CD4-positive, alpha-beta T cell (primary cell): ENCODE measurements at regions not wholly inside any gene's neighbourhood (a gene's known extent, or its start where the extent isn't known, plus 50 kb on each side); places are given as distances from the start of the nearest gene placed in this dataset.

Experiments
- ATAC-seq: fragments of 200-7000 bp; cut with Tn5 transposase; one replicate; pipeline ENCODE4 v1.10.0; 2022; ENCODE audit warnings: mild to moderate bottlenecking; ENCODE audit not compliant: poor library complexity
- CTCF ChIA-PET: fragments of 350-600 bp; sonication (Branson Sonifier 250); formaldehyde crosslinking; loops from one replicate; lab custom pipeline; 2021; ENCODE audit warnings: antibody characterized with exemption, inconsistent platforms; lab: Charles Lee
- POLR2A ChIA-PET: fragments of 350-600 bp; sonication (Branson Sonifier 250); formaldehyde crosslinking; loops from one replicate; lab custom pipeline; 2021; ENCODE audit warnings: antibody characterized with exemption, inconsistent platforms; lab: Charles Lee
- DNase-seq, 14 experiments: peaks; one replicate each; pipeline ENCODE4 v3.0.0-alpha.2; 2013 to 2020; ENCODE audit warnings: mixed read lengths in 2 of 14
- H3K27ac ChIP-seq, 2 donors: one replicate each; pipeline versions ENCODE4 v1.5.1 to v1.7.0; 2013; ENCODE audit warnings: low read length in 2 of 2, low read depth in 1 of 2, mild to moderate bottlenecking in 1 of 2
- H3K27me3 ChIP-seq, 2 experiments: 1 replicate in 1 of 2; 2 replicates in 1 of 2; pipeline versions ENCODE4 v1.6.1 to v1.7.0; 2013; ENCODE audit warnings: low read length in 2 of 2, control low read depth in 1 of 2, mild to moderate bottlenecking in 1 of 2, moderate library complexity in 1 of 2; ENCODE audit not compliant: insufficient read depth in 2 of 2, control insufficient read depth in 1 of 2
- H3K36me3 ChIP-seq: one replicate; pipeline ENCODE4 v1.6.1; 2013; ENCODE audit warnings: low read length, control low read depth; ENCODE audit not compliant: insufficient read depth
- H3K4me1 ChIP-seq: one replicate; pipeline ENCODE4 v1.6.1; 2013; ENCODE audit warnings: low read length, control low read depth; ENCODE audit not compliant: insufficient read depth
- H3K4me3 ChIP-seq: one replicate; pipeline ENCODE4 v1.5.1; 2013; ENCODE audit warnings: mild to moderate bottlenecking, low read length, moderate library complexity
- H3K9me3 ChIP-seq, 2 experiments: 1 replicate in 1 of 2; 2 replicates in 1 of 2; pipeline versions ENCODE4 v1.6.1 to v1.7.0; 2013; ENCODE audit warnings: low read length in 2 of 2, mild to moderate bottlenecking in 2 of 2, control low read depth in 1 of 2, moderate library complexity in 1 of 2; ENCODE audit not compliant: control insufficient read depth in 1 of 2, insufficient read depth in 1 of 2
- H3K27ac Mint-ChIP-seq: one replicate; pipeline ENCODE4 v1.8.0; 2020; ENCODE audit warnings: mixed read lengths
- H3K27me3 Mint-ChIP-seq: one replicate; pipeline ENCODE4 v1.8.0; 2021; ENCODE audit warnings: mixed read lengths
- H3K36me3 Mint-ChIP-seq: one replicate; pipeline ENCODE4 v1.8.0; 2021; ENCODE audit warnings: low read depth, mixed read lengths
- H3K4me1 Mint-ChIP-seq: one replicate; pipeline ENCODE4 v1.8.0; 2021; ENCODE audit warnings: low read depth, mixed read lengths
- H3K4me3 Mint-ChIP-seq: one replicate; pipeline ENCODE4 v1.8.0; 2020; ENCODE audit warnings: mild to moderate bottlenecking, mixed read lengths
- H3K9me3 Mint-ChIP-seq: one replicate; pipeline ENCODE4 v1.8.0; 2020; ENCODE audit warnings: mixed read lengths
- intact Hi-C, 2 experiments: fragments of 100-400 bp; cut with DNase I in 1 of 2; cut with micrococcal nuclease in 1 of 2; formaldehyde crosslinking; loops; one replicate each; pipeline versions ENCODE4 v1.15.1 to v1.9.0; 2023 to 2025; cut with DNase I, micrococcal nuclease
- TF ChIP-seq, protein P1 (sequence below): fragments of 200-600 bp; IDR thresholded peaks from one replicate; pipeline ENCODE4 v1.8.0; 2022; ENCODE audit warnings: antibody characterized with exemption, mild to moderate bottlenecking

DNA sequence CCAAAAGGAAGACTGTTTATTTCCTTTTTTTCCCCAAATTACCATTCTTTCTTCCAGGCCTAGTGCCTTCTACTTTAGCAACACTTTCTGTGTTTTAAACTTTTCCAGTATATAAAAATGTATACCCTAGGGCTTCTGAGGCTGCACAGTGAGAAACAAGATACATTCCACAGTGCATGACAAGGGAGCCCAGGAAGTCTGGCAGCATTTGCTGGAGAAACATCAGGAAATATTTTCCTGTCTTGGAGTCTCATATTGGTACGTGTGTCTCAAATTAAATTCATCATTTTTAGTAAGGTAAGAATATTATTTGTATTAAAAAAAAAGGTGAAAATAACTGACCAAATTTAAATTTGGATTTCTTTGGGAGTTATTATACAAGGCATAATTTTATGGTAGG, 662.6 kb downstream of the RFPL4B start:
- Mint-ChIP-seq H3K27me3 (no peaks in the 10 kb centered on the region), H3K36me3 (no peaks in the 10 kb centered on the region), H3K4me1 (no peaks in the 10 kb centered on the region), H3K4me3 (no peak overlapping the region), H3K9me3 (no peaks in the 10 kb centered on the region), H3K27ac (no peak overlapping the region)
- Histone ChIP-seq H3K4me1 (no peaks in the 10 kb centered on the region), H3K4me3 (no peak overlapping the region), H3K27ac (no peak overlapping the region), H3K27me3 (no peaks in the 10 kb centered on the region), H3K9me3 (no peaks in the 10 kb centered on the region), H3K36me3 (no peaks in the 10 kb centered on the region)
- TF ChIP-seq, protein P1, sequence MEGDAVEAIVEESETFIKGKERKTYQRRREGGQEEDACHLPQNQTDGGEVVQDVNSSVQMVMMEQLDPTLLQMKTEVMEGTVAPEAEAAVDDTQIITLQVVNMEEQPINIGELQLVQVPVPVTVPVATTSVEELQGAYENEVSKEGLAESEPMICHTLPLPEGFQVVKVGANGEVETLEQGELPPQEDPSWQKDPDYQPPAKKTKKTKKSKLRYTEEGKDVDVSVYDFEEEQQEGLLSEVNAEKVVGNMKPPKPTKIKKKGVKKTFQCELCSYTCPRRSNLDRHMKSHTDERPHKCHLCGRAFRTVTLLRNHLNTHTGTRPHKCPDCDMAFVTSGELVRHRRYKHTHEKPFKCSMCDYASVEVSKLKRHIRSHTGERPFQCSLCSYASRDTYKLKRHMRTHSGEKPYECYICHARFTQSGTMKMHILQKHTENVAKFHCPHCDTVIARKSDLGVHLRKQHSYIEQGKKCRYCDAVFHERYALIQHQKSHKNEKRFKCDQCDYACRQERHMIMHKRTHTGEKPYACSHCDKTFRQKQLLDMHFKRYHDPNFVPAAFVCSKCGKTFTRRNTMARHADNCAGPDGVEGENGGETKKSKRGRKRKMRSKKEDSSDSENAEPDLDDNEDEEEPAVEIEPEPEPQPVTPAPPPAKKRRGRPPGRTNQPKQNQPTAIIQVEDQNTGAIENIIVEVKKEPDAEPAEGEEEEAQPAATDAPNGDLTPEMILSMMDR: no peak
- DNase-seq: no peak
- intact Hi-C loops: no loop called here
- ChIA-PET POLR2A (no interaction called here), CTCF (no interaction called here)
- no peak for ATAC-seq

DNA sequence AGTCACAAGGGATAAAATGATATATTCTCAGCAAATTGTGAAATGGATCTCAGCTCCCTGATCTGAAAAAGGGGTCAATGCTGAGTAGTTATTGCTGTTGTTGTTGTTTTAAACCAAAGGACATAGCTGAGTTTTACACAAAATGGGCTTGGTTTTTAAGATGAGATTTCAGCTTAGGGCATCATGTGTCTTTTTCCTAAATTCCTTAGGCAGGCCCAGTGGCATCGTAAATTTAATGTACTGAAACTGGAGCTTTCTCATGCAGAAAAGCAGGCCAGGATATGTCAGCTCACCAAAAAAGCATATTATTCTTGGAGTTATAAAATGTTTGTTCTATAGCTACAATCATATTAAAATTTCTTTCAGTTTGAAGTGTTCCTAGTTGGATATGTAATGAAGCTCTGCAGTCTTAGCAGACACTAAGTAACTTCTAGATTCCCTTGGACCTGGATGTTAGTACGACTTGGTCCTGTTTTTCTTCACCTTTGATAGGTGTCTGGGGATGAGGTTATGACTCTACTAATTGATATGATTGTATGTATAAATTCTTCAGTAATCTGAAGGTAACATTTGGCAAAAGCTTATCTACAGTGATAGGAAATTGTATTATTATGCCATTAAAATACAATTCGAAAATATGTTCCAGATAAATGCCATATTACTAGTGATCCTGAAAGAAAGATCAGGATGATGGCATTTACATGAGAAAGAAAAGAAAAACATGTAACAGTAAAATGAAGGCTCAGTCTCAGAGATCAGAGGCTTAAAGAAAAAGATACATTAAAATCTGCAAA, 663.3 kb downstream of the RFPL4B start:
- H3K27ac ChIP-seq: no peak overlapping the region
- no peaks in the 10 kb centered on the region for H3K36me3 ChIP-seq
- Mint-ChIP-seq H3K27ac (no peak overlapping the region), H3K27me3 (no peaks in the 10 kb centered on the region), H3K4me1 (no peaks in the 10 kb centered on the region), H3K36me3 (no peaks in the 10 kb centered on the region), H3K9me3 (no peaks in the 10 kb centered on the region), H3K4me3 (no peak overlapping the region)
- ChIA-PET CTCF (no interaction called here), POLR2A (no interaction called here)
- intact Hi-C loops: no loop called here
- DNase-seq (no peak), ATAC-seq (no peak)
- H3K9me3 ChIP-seq: no peaks in the 10 kb centered on the region
- no peaks in the 10 kb centered on the region for H3K27me3 ChIP-seq
- H3K4me3 ChIP-seq: no peak overlapping the region
- H3K4me1 ChIP-seq: no peaks in the 10 kb centered on the region
- TF ChIP-seq, protein P1: no peak

DNA sequence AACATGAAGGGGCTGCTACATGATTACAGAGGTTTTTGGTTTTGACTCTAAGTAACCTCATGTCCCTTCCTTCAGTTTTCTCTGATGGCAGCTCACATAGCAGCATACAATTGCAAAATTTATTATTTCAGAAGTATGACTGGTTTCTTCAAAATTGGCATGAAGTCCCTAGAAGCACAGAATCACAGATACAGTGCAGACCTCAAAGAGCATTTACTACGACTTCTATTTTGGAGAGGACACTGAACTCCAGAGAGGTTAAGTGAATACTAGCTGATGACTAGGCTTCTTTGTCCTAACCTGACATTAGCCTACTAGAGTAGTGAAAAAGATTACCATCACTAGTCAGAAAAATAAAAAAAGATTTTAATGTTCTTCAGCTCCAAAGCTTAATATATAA, 664.3 kb downstream of the RFPL4B start:
- ATAC-seq (no peak), DNase-seq (no peak)
- no peak overlapping the region for H3K27ac Mint-ChIP-seq
- no peaks in the 10 kb centered on the region for H3K27me3 Mint-ChIP-seq
- CTCF ChIA-PET: interaction anchor here (0.6 kb wide), 1 partner anchor 326 kb away, joined by 4 read pairs; no protein-coding TSS in a partner anchor
- no peaks in the 10 kb centered on the region for H3K27me3 ChIP-seq
- no peaks in the 10 kb centered on the region for H3K9me3 Mint-ChIP-seq
- no peaks in the 10 kb centered on the region for H3K36me3 ChIP-seq
- intact Hi-C loops: no loop called here
- no peaks in the 10 kb centered on the region for H3K36me3 Mint-ChIP-seq
- TF ChIP-seq, protein P1: no peak
- H3K9me3 ChIP-seq: no peaks in the 10 kb centered on the region
- no peaks in the 10 kb centered on the region for H3K4me1 ChIP-seq
- H3K27ac ChIP-seq: no peak overlapping the region
- H3K4me1 Mint-ChIP-seq: no peaks in the 10 kb centered on the region
- no peak overlapping the region for H3K4me3 Mint-ChIP-seq
- no peak overlapping the region for H3K4me3 ChIP-seq
- POLR2A ChIA-PET: no interaction called here
